ENCODE measurements at regions not wholly inside any gene's neighbourhood (a gene's known extent, or its start where the extent isn't known, plus 50 kb on each side); places are given as distances from the start of the nearest gene placed in this dataset.

- no peaks in the 10 kb centered on the region for H3K36me3 ChIP-seq (ENCODE audit: control insufficient read depth, insufficient read depth, low read length)
- TF ChIP-seq CTCF (IDR thresholded peaks at IDR 0.05; ENCODE audit: insufficient read depth, low read length, poor library complexity, severe bottlenecking): no peak
- H3K4me3 ChIP-seq (replicated peaks; ENCODE audit: low read depth, low read length): no peak overlapping the region
- DNase-seq (ENCODE audit: extremely low read depth, insufficient read length): no peak
- no peaks in the 10 kb centered on the region for H3K27me3 ChIP-seq (replicated peaks; ENCODE audit: control insufficient read depth, insufficient read depth, low read length)
Measured at GRCh38 chr2:225932811-225933413, 533.4 kb downstream of the NYAP2 start.

GRCh38 chr2:225930687-225931086, 531.2 kb downstream of the NYAP2 start:
- Histone ChIP-seq H3K36me3 (ENCODE audit: control insufficient read depth, insufficient read depth, low read length) (no peaks in the 10 kb centered on the region), H3K4me3 (replicated peaks; ENCODE audit: low read depth, low read length) (no peak overlapping the region), H3K27me3 (replicated peaks; ENCODE audit: control insufficient read depth, insufficient read depth, low read length) (no peaks in the 10 kb centered on the region)
- no peak for TF ChIP-seq CTCF (IDR thresholded peaks at IDR 0.05; ENCODE audit: insufficient read depth, low read length, poor library complexity, severe bottlenecking)
- DNase-seq (ENCODE audit: extremely low read depth, insufficient read length): no peak

GRCh38 chr2:225920621-225921220, 521.2 kb downstream of the NYAP2 start:
- Histone ChIP-seq H3K36me3 (ENCODE audit: control insufficient read depth, insufficient read depth, low read length) (no peaks in the 10 kb centered on the region), H3K4me3 (replicated peaks; ENCODE audit: low read depth, low read length) (no peak overlapping the region), H3K27me3 (replicated peaks; ENCODE audit: control insufficient read depth, insufficient read depth, low read length) (no peaks in the 10 kb centered on the region)
- TF ChIP-seq CTCF (IDR thresholded peaks at IDR 0.05; ENCODE audit: insufficient read depth, low read length, poor library complexity, severe bottlenecking): no peak
- no peak for DNase-seq (ENCODE audit: extremely low read depth, insufficient read length)

GRCh38 chr2:225916692-225917091, 517.2 kb downstream of the NYAP2 start:
- no peak for TF ChIP-seq CTCF (IDR thresholded peaks at IDR 0.05; ENCODE audit: insufficient read depth, low read length, poor library complexity, severe bottlenecking)
- H3K36me3 ChIP-seq (ENCODE audit: control insufficient read depth, insufficient read depth, low read length): no peaks in the 10 kb centered on the region
- no peak for DNase-seq (ENCODE audit: extremely low read depth, insufficient read length)
- no peaks in the 10 kb centered on the region for H3K27me3 ChIP-seq (replicated peaks; ENCODE audit: control insufficient read depth, insufficient read depth, low read length)
- H3K4me3 ChIP-seq (replicated peaks; ENCODE audit: low read depth, low read length): no peak overlapping the region

GRCh38 chr2:225911019-225911418, 511.5 kb downstream of the NYAP2 start:
- DNase-seq (ENCODE audit: extremely low read depth, insufficient read length): no peak
- no peak for TF ChIP-seq CTCF (IDR thresholded peaks at IDR 0.05; ENCODE audit: insufficient read depth, low read length, poor library complexity, severe bottlenecking)
- H3K36me3 ChIP-seq (ENCODE audit: control insufficient read depth, insufficient read depth, low read length): no peaks in the 10 kb centered on the region
- no peaks in the 10 kb centered on the region for H3K27me3 ChIP-seq (replicated peaks; ENCODE audit: control insufficient read depth, insufficient read depth, low read length)
- no peak overlapping the region for H3K4me3 ChIP-seq (replicated peaks; ENCODE audit: low read depth, low read length)

Measured in GM06990 (cell line).